DMS153 treated with DMSO at 0.1 percent for 48 hours (cell line): ENCODE measurements at regions not wholly inside any gene's neighbourhood (a gene's known extent, or its start where the extent isn't known, plus 50 kb on each side); places are given as distances from the start of the nearest gene placed in this dataset.

Source experiments
- DNase-seq: peaks from one replicate; lab custom pipeline; 2025; ENCODE audit not compliant: unreplicated experiment; lab: John Stamatoyannopoulos, UW

DNA sequence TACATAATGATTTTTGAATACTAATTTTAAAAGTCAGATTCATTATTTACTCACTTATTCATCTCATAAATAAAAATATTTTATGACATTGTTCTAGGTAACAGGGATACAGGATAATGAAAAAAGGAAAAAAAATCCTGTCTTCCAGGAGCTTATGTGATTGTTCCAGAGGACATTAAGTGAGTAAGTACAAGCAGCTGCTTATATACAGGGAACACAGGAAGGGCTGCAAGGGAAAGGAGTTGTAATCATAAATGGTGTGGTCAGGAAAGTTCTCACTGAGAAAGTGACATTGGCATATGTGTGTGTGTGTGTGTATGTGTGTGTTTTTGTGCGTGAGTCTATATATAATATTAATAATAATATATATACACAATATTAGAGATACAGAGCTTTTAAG is 121.8 kb downstream of the HAO1 start:
- no peak for DNase-seq

DNA sequence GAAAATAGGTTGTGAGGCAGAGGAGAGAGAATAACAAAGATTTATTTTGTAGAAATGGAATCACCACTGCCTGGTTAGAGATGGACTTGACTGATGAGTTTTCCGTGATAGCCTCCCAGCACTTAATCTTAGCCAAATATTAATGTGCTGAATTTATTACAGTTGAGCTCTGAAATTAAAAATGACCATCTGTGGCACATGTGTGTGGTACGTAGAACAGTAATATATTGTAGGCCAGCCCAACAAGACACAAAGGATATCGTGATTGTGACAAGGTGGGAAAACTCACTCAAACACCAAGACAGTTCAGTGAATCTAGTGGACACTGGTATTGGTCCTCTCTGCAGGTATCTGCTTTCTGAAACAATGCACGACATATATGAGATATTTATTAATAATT is 119.4 kb downstream of the HAO1 start:
- DNase-seq, result no peak

DNA sequence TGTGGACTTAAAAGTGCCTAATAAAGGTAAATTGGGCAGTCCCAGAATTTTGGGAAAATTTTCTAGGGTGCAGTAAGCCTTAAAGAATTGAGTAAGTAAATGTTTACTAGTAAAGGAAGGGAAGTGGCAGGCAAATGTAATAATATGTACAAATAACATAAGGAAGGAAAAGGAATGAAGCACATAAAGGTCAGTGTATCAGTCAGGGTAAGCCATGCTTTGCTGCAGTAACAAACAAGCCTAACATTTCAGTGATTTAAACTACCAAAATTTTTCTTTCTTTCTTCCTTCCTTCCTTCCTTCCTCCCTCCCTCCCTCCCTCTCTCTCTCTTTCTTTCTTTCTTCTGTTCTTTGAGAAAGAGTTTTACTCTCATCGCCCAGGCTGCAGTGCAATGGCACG is 117.5 kb downstream of the HAO1 start:
- DNase-seq, result no peak

DNA sequence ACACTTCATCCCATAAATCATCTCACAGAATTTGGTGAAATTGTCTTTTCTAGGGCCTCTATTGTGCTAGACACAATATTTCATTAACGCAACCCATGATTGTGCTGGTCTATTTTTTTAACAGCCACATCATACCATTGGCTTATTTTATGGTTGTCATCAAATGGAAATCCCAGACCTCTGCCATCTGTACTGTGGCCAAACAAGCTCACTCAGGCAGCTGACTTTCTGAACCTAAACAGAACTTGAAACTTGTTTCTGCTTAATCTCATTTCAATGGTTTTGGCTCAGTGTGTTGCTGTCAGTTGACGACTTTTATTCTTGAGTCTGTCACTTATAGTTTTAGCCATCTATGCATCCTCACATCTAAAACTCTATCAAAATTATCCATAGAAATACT is 111.8 kb downstream of the HAO1 start:
- DNase-seq, result no peak

DNA sequence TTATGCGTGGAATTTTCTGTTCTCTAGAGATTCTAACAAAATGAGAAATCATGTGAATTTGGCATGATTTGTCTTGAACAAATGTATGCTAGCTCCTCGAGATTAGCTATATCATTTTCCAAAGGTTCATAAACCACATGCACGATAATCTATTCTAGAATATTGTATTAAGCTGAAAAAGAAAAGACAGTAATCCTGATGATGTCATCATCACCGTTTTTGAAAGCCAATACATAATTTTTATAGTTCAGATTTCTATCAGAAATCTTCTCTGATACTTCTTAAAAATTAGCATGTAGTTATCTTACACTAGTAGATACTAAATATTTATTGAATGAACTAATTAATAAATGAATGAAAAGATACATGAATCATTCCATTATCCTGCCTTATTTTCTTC is 111.2 kb downstream of the HAO1 start:
- DNase-seq, result no peak

DNA sequence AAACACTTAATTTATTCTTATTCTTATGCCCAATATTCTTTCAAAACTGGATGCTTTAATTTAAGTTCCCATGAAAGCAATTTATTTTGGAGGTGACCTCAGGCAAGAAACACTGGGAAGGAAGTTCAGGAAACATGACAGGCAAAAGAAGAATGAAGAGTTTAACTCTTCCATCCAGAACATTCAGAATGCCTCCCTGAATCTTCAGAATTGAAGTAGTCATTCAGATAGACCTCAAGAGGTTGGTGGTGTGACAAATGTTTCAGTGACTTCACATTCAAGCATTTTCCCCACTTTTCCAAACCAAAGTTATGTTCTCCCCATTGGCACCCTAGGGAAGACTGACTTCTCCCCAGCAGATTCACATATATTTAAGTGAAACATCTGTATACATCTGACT is 110.5 kb downstream of the HAO1 start:
- DNase-seq, result no peak
